Thymus (tissue), 11 donors: ENCODE measurements at regions not wholly inside any gene's neighbourhood (a gene's known extent, or its start where the extent isn't known, plus 50 kb on each side); places are given as distances from the start of the nearest gene placed in this dataset.

Source experiments
- DNase-seq, 9 donors: peaks; one replicate each; pipeline ENCODE4 v3.0.0-alpha.2; 2013; ENCODE audit warnings: low spot score in 9 of 9, low read depth in 6 of 9, missing footprints in 1 of 9
- H3K27ac ChIP-seq, 2 donors: one replicate each; pipeline ENCODE4 v1.5.1; 2013; ENCODE audit warnings: control low read depth in 1 of 2, low read depth in 1 of 2, low read length in 1 of 2, mild to moderate bottlenecking in 1 of 2, moderate library complexity in 1 of 2
- H3K27me3 ChIP-seq, 2 donors: one replicate each; pipeline ENCODE4 v1.5.1; 2013; ENCODE audit warnings: low read length in 1 of 2; ENCODE audit not compliant: control insufficient read depth in 2 of 2, insufficient read depth in 1 of 2
- H3K36me3 ChIP-seq, 2 donors: one replicate each; pipeline ENCODE4 v1.5.1; 2013; ENCODE audit warnings: low read length in 1 of 2, mild to moderate bottlenecking in 1 of 2, moderate library complexity in 1 of 2; ENCODE audit not compliant: control insufficient read depth in 2 of 2, insufficient read depth in 2 of 2
- H3K4me1 ChIP-seq, 2 donors: one replicate each; pipeline ENCODE4 v1.5.1; 2013; ENCODE audit warnings: low read length in 2 of 2; ENCODE audit not compliant: control insufficient read depth in 2 of 2, insufficient read depth in 2 of 2
- H3K4me3 ChIP-seq, 2 donors: one replicate each; pipeline ENCODE4 v1.5.1; 2013; ENCODE audit warnings: low read length in 2 of 2, control low read depth in 1 of 2, mild to moderate bottlenecking in 1 of 2
- H3K9me3 ChIP-seq, 2 donors: one replicate each; pipeline ENCODE4 v1.5.1; 2013; ENCODE audit warnings: low read length in 1 of 2, mild to moderate bottlenecking in 1 of 2; ENCODE audit not compliant: control insufficient read depth in 2 of 2, insufficient read depth in 1 of 2
- WGBS: extraction: QIAGEN DNeasy Blood & Tissue Kit; methylation state at CpG from one replicate; pipeline ENCODE4 v1.1.7; 2013; 5-methylcytosine and 5-hydroxymethylcytosine counted together
- donor health status: healthy.

DNA sequence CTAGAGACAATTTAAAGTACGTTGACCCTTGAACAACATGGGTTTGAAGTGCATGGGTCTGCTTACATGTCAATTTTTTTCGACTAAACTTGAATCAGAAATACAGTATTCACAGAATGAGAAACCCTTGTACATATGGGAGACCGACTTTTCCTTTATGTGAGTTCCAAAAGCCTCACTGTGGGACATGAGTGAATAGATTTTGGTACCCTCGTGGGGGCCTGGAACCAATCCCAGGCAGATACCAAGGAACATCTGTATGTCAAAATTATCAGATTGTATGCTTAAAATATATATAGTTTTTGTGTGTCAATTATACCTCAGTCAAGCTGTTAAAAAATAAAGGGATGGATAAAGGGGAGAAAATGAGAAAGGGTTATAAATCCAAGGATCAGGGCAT is 78.7 kb upstream of the MAN2A1 start:
- DNase-seq, result no peak
- no peaks in the 10 kb centered on the region for H3K36me3 ChIP-seq
- WGBS, result 97% methylated on average over 4 of the region's 4 CpGs
- H3K27me3 ChIP-seq, result no peaks in the 10 kb centered on the region
- no peak overlapping the region for H3K27ac ChIP-seq
- no peaks in the 10 kb centered on the region for H3K4me1 ChIP-seq
- no peak overlapping the region for H3K4me3 ChIP-seq
- no peaks in the 10 kb centered on the region for H3K9me3 ChIP-seq

DNA sequence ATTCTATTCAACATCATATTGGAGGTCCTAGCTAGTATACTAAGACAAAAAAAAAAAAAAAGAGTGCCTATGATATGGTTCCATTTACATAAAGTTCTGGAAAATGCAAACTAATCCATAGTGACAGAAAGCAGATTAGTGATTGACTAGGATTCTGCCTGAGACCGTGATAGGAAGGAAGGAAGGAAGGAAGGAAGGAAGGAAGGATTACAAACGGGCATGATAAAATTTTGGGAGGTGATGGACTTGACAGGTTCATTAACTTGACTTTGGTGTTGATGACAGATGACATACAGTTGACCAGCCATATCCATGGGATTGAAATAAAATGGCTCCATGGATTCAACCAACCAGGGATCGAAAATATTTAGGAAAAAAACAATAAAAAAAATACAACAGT is 79.1 kb upstream of the MAN2A1 start:
- H3K36me3 ChIP-seq, result no peaks in the 10 kb centered on the region
- H3K27me3 ChIP-seq, result no peaks in the 10 kb centered on the region
- H3K27ac ChIP-seq, result no peak overlapping the region
- no peaks in the 10 kb centered on the region for H3K4me1 ChIP-seq
- H3K9me3 ChIP-seq, result no peaks in the 10 kb centered on the region
- DNase-seq, result no peak
- 83% methylated on average over 3 of the region's 3 CpGs for WGBS
- H3K4me3 ChIP-seq, result no peak overlapping the region

DNA sequence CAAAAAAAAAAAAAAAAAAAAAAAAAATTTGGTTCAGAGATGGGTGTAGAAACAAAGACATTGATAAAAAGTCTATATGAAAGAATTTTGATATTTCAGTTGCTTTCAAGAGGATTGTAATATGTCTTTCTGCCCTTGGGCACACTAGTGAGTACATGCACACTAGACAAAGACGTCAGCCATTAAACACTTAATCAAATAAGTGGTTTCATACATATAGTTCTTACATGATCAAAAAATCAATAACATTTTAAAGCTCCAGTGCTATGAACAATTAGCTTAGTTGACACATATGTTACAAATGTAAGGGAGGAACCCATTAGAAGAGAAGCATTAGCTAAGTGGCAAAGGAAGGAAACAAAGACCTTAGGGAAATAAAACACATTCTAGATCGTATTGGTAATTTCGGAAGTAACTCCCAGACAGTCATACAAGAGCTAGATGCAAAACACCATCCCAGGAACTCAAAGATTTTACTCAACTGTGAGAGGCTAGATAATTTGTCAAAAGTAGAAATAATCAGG is 84.5 kb upstream of the MAN2A1 start:
- no peaks in the 10 kb centered on the region for H3K36me3 ChIP-seq
- H3K27me3 ChIP-seq, result no peaks in the 10 kb centered on the region
- no peaks in the 10 kb centered on the region for H3K4me1 ChIP-seq
- no peaks in the 10 kb centered on the region for H3K9me3 ChIP-seq
- H3K4me3 ChIP-seq, result no peak overlapping the region
- H3K27ac ChIP-seq, result no peak overlapping the region
- no peak for DNase-seq
- 96% methylated on average over 3 of the region's 3 CpGs for WGBS

DNA sequence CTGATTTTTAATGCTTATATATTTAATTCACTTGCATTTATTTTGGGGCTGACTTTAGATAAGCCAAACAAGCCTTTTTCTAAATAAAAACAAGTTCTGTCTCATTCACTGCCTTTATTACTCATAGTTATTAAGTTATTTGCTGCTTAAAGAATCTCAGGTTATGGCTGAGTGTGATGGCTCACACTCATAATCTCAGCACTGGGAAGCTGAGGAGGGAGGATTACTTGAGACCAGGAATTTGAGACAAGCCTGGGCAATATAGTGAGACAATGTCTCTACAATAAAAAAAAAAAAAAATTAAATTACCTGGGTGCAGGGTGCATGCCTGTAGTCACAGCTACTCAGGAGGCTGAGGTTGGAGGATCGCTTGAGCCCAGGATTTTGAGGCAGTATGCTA is 85.0 kb upstream of the MAN2A1 start:
- no peak overlapping the region for H3K27ac ChIP-seq
- no peak overlapping the region for H3K4me3 ChIP-seq
- WGBS, result 98% methylated on average over 1 of the region's 1 CpG

DNA sequence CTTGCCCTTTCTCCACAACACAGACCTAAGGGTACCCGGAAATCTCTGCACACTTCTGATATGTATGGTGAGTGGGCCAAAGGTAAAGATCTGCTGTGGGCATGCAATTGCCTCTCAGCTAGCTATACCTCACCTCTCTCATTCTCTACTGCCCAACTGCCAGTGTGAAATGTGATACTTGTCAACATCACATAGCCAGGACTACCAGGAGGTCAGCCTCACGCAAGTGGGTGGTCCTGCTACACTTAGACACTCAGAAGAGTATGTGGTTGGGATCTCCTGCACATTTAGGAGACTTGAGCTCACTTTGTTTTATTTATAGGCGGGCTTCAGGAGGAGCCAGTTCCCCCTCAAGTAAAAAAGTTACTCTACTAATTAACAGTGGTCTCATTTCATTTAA is 88.0 kb upstream of the MAN2A1 start:
- 98% methylated on average over 3 of the region's 3 CpGs for WGBS
- no peak overlapping the region for H3K4me3 ChIP-seq
- no peaks in the 10 kb centered on the region for H3K4me1 ChIP-seq
- DNase-seq, result no peak
- no peaks in the 10 kb centered on the region for H3K27me3 ChIP-seq
- H3K9me3 ChIP-seq, result no peaks in the 10 kb centered on the region
- H3K27ac ChIP-seq, result no peak overlapping the region
- no peaks in the 10 kb centered on the region for H3K36me3 ChIP-seq

More for the DNA sequence above, 85.0 kb upstream of the MAN2A1 start:
- Histone ChIP-seq H3K27me3 (no peaks in the 10 kb centered on the region), H3K9me3 (no peaks in the 10 kb centered on the region), H3K4me1 (no peaks in the 10 kb centered on the region), H3K36me3 (no peaks in the 10 kb centered on the region)
- no peak for DNase-seq

DNA sequence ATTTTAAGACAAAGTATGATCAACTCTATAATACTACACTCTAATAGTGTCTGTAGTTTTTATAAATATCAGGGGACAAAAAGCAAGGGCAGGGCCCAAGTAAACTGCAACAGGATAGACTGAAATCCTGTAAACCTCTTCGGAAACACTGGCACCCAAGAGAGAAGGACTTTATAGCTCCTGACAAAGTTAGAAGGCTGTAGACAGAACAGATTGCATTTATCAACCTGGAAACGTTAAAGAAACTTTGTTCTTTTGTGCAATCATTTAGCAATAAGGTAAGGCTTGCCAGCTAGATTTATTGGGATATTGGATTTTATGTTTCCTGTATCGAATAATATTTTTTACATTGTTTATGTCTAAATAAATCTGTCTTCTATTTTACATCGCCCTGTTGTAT is 91.8 kb upstream of the MAN2A1 start:
- no peak overlapping the region for H3K4me3 ChIP-seq
- H3K4me1 ChIP-seq, result peaks cover 0 to 4% of the 10 kb centered on the region in 2 donors
- WGBS, result 97% methylated on average over 4 of the region's 4 CpGs
- no peaks in the 10 kb centered on the region for H3K9me3 ChIP-seq
- no peaks in the 10 kb centered on the region for H3K27me3 ChIP-seq
- DNase-seq, result no peak
- H3K36me3 ChIP-seq, result no peaks in the 10 kb centered on the region
- no peak overlapping the region for H3K27ac ChIP-seq

DNA sequence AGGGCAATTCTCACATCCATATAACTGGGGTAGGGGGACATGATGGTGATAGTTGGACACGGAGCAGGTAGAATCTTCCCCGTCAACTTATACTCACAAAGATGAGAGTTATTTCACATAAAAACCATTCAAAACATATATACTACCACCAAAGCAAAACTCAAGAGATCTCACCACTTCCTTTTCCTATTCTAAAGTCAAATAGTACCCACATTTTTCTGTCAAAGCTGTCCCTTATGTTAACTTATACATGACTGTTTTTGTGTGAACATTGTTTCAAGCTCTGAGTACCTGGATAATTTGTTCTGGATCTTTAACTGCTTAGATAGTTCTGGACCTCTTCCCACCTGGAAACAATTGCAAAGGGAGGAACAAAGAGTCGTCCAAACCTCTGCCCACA is 95.5 kb upstream of the MAN2A1 start:
- no peaks in the 10 kb centered on the region for H3K36me3 ChIP-seq
- no peak overlapping the region for H3K27ac ChIP-seq
- DNase-seq, result peak in 1 of 9 donors; percentile 31
- no peaks in the 10 kb centered on the region for H3K9me3 ChIP-seq
- H3K4me3 ChIP-seq, result no peak overlapping the region
- peaks cover 12 to 14% of the 10 kb centered on the region in 2 donors for H3K4me1 ChIP-seq
- H3K27me3 ChIP-seq, result no peaks in the 10 kb centered on the region
- WGBS, result 78% methylated on average over 3 of the region's 3 CpGs

DNA sequence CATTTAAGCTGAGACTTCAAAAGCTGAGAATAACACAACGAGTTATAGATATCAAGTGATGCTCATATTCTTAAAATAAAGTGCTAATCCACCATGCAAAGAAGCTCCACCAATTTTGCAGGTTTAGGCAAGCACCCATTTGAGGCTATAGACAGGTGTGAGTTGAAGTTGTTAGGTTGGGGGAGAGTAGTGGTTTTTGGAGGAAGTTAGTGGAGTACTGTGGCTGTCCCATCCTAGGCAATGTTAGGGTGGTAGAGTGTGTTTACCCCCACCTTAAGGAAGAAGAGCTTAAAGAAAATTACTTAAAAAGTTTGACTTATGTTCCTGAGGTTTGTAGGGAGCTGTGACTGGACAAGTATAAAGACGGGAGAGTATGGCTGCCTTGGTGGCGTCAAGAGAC is 98.9 kb upstream of the MAN2A1 start:
- Histone ChIP-seq H3K36me3 (no peaks in the 10 kb centered on the region), H3K9me3 (no peaks in the 10 kb centered on the region), H3K27me3 (no peaks in the 10 kb centered on the region), H3K4me3 (no peak overlapping the region), H3K4me1 (peaks cover 12 to 14% of the 10 kb centered on the region in 2 donors), H3K27ac (no peak overlapping the region)
- peak in 2 of 9 donors; percentile 14 to 36 for DNase-seq
- 54% methylated on average over 3 of the region's 3 CpGs for WGBS

DNA sequence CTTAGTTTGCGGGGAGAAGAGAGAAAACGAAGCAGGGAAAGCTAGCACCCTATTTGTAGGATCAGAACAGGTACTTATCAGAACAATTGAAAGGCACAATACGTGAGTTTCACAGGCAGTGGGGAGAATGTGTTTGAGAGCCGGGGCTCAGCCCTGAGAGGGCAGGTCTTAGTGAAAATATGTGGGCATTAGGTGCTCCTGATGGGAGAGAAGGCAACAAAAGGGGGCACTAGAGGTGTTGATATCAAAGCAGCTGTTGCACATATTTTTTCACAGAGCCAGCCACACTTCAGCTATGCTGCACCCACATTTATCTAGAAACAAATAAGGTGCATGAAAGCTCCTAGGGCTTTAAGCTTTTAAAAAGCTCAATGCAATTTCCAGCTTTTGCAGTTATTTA is 99.7 kb upstream of the MAN2A1 start:
- peak in 4 of 9 donors; percentile 23 to 55 (median 30) for DNase-seq
- Histone ChIP-seq H3K27ac (no peak overlapping the region), H3K27me3 (no peaks in the 10 kb centered on the region), H3K9me3 (no peaks in the 10 kb centered on the region), H3K36me3 (no peaks in the 10 kb centered on the region), H3K4me3 (no peak overlapping the region), H3K4me1 (peaks cover 12 to 14% of the 10 kb centered on the region in 2 donors)
- 86% methylated on average over 4 of the region's 4 CpGs for WGBS

DNA sequence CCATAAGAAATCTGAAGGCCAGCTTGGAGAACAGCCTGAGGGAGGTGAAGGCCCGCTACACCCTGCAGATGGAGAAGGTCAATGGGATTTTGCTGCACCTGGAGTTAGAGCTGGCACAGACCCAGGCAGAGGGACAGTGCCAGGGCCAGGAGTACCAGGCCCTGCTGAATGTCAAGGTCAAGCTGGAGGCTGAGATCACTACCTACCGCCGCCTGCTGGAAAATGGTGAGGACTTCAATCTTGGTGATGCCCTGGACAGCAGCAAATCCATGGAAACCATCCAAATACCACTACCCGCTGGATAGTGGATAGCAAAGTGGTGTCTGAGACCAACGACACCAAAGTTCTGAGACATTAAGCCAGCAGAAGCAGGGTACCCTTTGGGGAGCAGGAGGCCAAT is 100.5 kb upstream of the MAN2A1 start:
- over 99% methylated on average over 5 of the region's 5 CpGs for WGBS
- DNase-seq, result no peak
- H3K4me3 ChIP-seq, result no peak overlapping the region
- no peak overlapping the region for H3K27ac ChIP-seq
- no peaks in the 10 kb centered on the region for H3K9me3 ChIP-seq
- H3K4me1 ChIP-seq, result peaks cover 10 to 12% of the 10 kb centered on the region in 2 donors
- H3K36me3 ChIP-seq, result no peaks in the 10 kb centered on the region
- no peaks in the 10 kb centered on the region for H3K27me3 ChIP-seq
